Kidney epithelial cell (primary cell): ENCODE measurements at regions not wholly inside any gene's neighbourhood (a gene's known extent, or its start where the extent isn't known, plus 50 kb on each side); places are given as distances from the start of the nearest gene placed in this dataset.

Experiments
- DNase-seq: peaks from one replicate; pipeline ENCODE4 v3.0.0-alpha.2; 2010; ENCODE audit warnings: low read depth
- H3K27me3 ChIP-seq: 2 replicates; pipeline ENCODE4 v1.6.0; 2011; ENCODE audit warnings: low read length; ENCODE audit not compliant: control insufficient read depth, insufficient read depth
- H3K36me3 ChIP-seq: 2 replicates; pipeline ENCODE4 v1.5.1; 2011; ENCODE audit warnings: low read length; ENCODE audit not compliant: control insufficient read depth, insufficient read depth
- H3K4me3 ChIP-seq: 2 replicates; pipeline ENCODE4 v1.5.1; 2011; ENCODE audit warnings: low read depth, mild to moderate bottlenecking, control low read depth, low read length
- TF ChIP-seq, protein P1 (sequence below): IDR thresholded peaks from 2 replicates; pipeline ENCODE4 v1.5.1; 2011; ENCODE audit warnings: mild to moderate bottlenecking, moderate library complexity, low read length, control low read depth, inconsistent platforms; ENCODE audit not compliant: insufficient read depth, poor library complexity, severe bottlenecking

GRCh38 chr1:82934074-82934473, 1064.9 kb downstream of the TTLL7 start:
- TF ChIP-seq, protein P1, sequence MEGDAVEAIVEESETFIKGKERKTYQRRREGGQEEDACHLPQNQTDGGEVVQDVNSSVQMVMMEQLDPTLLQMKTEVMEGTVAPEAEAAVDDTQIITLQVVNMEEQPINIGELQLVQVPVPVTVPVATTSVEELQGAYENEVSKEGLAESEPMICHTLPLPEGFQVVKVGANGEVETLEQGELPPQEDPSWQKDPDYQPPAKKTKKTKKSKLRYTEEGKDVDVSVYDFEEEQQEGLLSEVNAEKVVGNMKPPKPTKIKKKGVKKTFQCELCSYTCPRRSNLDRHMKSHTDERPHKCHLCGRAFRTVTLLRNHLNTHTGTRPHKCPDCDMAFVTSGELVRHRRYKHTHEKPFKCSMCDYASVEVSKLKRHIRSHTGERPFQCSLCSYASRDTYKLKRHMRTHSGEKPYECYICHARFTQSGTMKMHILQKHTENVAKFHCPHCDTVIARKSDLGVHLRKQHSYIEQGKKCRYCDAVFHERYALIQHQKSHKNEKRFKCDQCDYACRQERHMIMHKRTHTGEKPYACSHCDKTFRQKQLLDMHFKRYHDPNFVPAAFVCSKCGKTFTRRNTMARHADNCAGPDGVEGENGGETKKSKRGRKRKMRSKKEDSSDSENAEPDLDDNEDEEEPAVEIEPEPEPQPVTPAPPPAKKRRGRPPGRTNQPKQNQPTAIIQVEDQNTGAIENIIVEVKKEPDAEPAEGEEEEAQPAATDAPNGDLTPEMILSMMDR, result no peak
- Histone ChIP-seq H3K4me3 (no peak overlapping the region), H3K27me3 (no peaks in the 10 kb centered on the region), H3K36me3 (no peaks in the 10 kb centered on the region)
- DNase-seq, result no peak

DNA sequence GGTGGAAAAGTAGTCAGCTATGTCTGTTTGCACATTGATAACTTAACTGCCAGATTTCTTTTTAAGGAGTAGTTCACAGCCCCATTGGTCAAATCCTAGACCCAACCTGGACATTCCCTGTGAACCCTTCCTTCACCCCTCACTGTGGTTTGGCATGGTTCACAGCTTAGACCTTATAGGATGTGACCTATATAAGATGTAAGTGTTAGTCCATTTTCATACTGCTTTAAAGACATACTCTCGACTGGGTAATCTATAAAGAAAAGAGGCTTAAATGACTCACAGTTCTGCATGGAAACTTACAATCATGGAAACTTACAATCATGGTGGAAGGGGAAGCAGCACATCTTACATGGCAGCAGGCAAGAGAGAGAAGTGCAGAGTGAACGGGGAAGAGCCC, 1066.2 kb downstream of the TTLL7 start:
- no peaks in the 10 kb centered on the region for H3K27me3 ChIP-seq
- DNase-seq, result no peak
- no peak overlapping the region for H3K4me3 ChIP-seq
- no peaks in the 10 kb centered on the region for H3K36me3 ChIP-seq
- TF ChIP-seq, protein P1, result no peak

DNA sequence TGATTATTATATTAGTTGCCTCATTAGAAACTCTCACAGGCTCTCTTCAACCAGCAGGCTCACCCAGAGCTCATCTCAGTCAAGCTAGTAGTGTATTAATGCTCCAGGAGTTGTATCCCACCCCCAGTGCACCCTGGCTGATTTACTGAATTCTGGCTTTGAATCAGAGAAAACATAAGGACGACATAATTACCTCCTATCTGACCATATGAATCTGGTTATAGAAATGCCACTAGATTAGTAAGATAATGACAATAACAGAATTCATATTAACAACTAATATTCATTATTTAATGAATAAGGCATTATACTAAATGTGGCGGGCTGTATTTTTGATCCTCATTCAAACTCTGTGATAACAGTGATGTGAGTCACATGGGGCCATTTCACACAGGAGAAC, 1066.7 kb downstream of the TTLL7 start:
- H3K27me3 ChIP-seq, result no peaks in the 10 kb centered on the region
- TF ChIP-seq, protein P1, result no peak
- no peak for DNase-seq
- no peak overlapping the region for H3K4me3 ChIP-seq
- H3K36me3 ChIP-seq, result no peaks in the 10 kb centered on the region

DNA sequence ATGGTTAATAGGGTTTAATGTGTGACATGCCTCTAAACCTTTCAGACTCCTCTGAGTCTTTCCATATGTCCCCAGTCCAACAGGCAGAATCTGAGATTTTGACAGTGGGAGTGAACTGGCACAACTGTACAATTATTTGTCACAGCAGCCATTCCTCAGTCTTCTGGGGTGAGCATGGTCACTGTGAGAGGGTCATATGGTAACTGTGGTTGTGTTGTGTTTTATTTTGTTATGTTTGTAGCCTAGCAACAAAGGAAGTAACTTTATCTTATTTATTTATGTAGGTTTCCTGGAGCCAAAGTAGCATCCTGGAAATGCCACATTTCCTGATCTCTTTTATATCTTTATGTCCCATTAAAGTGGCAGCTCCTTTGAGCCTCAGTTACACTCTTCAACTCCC, 1067.9 kb downstream of the TTLL7 start:
- Histone ChIP-seq H3K27me3 (no peaks in the 10 kb centered on the region), H3K4me3 (no peak overlapping the region), H3K36me3 (no peaks in the 10 kb centered on the region)
- TF ChIP-seq, protein P1, result no peak
- no peak for DNase-seq

DNA sequence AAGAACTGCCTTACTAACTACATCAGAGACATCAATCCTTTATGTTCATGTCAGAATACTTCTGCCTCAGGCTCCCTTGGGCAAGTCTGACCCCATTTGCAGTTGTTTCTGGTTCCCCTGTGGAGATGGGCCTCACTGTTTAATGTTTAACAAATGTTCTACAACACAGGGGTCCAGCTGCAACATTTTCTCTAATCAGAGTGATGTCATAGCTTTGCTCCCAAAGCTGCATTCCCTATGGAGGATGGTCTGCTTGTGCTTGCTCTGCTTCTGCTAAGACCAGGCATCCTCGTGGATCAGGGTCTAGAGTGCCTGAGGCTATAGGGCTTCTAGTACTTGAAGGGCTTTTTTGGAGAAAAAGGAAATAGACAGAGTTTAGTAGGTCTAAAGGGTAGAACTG, 1071.2 kb downstream of the TTLL7 start:
- DNase-seq, result peak; percentile 12
- Histone ChIP-seq H3K36me3 (no peaks in the 10 kb centered on the region), H3K27me3 (no peaks in the 10 kb centered on the region), H3K4me3 (no peak overlapping the region)
- TF ChIP-seq, protein P1, result no peak

DNA sequence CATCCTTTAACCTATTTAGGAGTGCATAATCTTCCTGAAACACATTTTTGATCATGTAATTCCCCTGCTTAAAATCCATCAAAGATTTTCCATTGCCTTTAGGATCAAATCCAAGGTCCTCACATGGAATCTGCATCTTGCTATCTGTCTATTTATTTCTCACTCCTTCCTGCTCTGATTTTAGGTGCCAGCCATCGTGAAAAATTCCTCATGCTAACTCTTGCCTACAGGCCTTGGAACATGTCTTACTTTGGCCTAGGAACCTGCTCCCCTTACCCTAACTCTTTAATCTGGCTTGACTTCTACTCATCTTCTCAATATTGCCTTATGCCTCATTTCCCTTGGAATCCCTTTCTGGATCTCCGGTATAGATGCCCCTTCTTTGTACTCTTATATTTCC, 1074.3 kb downstream of the TTLL7 start:
- Histone ChIP-seq H3K27me3 (no peaks in the 10 kb centered on the region), H3K36me3 (no peaks in the 10 kb centered on the region), H3K4me3 (no peak overlapping the region)
- no peak for DNase-seq
- TF ChIP-seq, protein P1, result no peak
